Smooth muscle cell (in vitro differentiated cells): ENCODE measurements at regions not wholly inside any gene's neighbourhood (a gene's known extent, or its start where the extent isn't known, plus 50 kb on each side); places are given as distances from the start of the nearest gene placed in this dataset.

Source experiments
- DNase-seq: peaks from one replicate; lab custom pipeline; 2025; ENCODE audit not compliant: unreplicated experiment; lab: John Stamatoyannopoulos, UW
- H2AFZ ChIP-seq: fragments of 200-600 bp; sonication (generic); 2 replicates; pipeline ENCODE4 v1.6.0; 2016; ENCODE audit warnings: antibody characterized with exemption, low read depth, mild to moderate bottlenecking
- H3F3A ChIP-seq: fragments of 200-600 bp; sonication (generic); 2 replicates; pipeline ENCODE4 v1.6.0; 2017; ENCODE audit warnings: antibody characterized with exemption, low read depth
- H3K27ac ChIP-seq: fragments of 200-600 bp; sonication (generic); 2 replicates; pipeline ENCODE4 v1.5.1; 2016; ENCODE audit warnings: low read depth, mild to moderate bottlenecking
- H3K27me3 ChIP-seq: fragments of 200-600 bp; sonication (generic); 2 replicates; pipeline ENCODE4 v1.6.1; 2016; ENCODE audit warnings: low read depth, mild to moderate bottlenecking
- H3K36me3 ChIP-seq: fragments of 200-600 bp; sonication (generic); 2 replicates; pipeline ENCODE4 v1.5.1; 2016; ENCODE audit warnings: low read depth
- H3K4me1 ChIP-seq: fragments of 200-600 bp; sonication (generic); 2 replicates; pipeline ENCODE4 v1.5.1; 2016; ENCODE audit warnings: low read depth
- H3K4me2 ChIP-seq: fragments of 200-600 bp; sonication (generic); 2 replicates; pipeline ENCODE4 v1.6.0; 2016; ENCODE audit warnings: mild to moderate bottlenecking
- H3K4me3 ChIP-seq: fragments of 200-600 bp; sonication (generic); 2 replicates; pipeline ENCODE4 v1.5.1; 2016; ENCODE audit warnings: mild to moderate bottlenecking
- H3K79me2 ChIP-seq: fragments of 200-600 bp; sonication (generic); 2 replicates; pipeline ENCODE4 v1.6.0; 2016; ENCODE audit warnings: low read depth, mild to moderate bottlenecking
- H3K9ac ChIP-seq: fragments of 200-600 bp; sonication (generic); 2 replicates; pipeline ENCODE4 v1.6.0; 2016; ENCODE audit warnings: low read depth
- H3K9me3 ChIP-seq: fragments of 200-600 bp; sonication (generic); replicated peaks from 2 replicates; pipeline ENCODE4 v1.5.1; 2016; ENCODE audit warnings: low read depth
- H4K20me1 ChIP-seq: fragments of 200-600 bp; sonication (generic); 2 replicates; pipeline ENCODE4 v1.6.0; 2016; ENCODE audit warnings: low read depth
- CTCF ChIP-seq: fragments of 200-600 bp; sonication (generic); IDR thresholded peaks from 2 replicates; pipeline ENCODE4 v1.5.1; 2017; ENCODE audit warnings: borderline replicate concordance, mild to moderate bottlenecking, antibody characterized with exemption; ENCODE audit not compliant: insufficient read depth, poor library complexity, severe bottlenecking
- WGBS: methylation state at CpG from one replicate; pipeline ENCODE4 v1.1.7; 2016; ENCODE audit warnings: low lambda C conversion rate; 5-methylcytosine and 5-hydroxymethylcytosine counted together

GRCh38 chr10:111747751-111748150, 435.8 kb downstream of the GPAM start:
- no peak overlapping the region for H3K27ac ChIP-seq
- H3K36me3 ChIP-seq: no peaks in the 10 kb centered on the region
- 76% methylated on average over 1 of the region's 1 CpG for WGBS
- H3K9ac ChIP-seq: no peak overlapping the region
- no peak for DNase-seq
- no peak overlapping the region for H2AFZ ChIP-seq
- H3K27me3 ChIP-seq: peaks cover 5% of the 10 kb centered on the region
- no peak overlapping the region for H3K4me3 ChIP-seq
- no peaks in the 10 kb centered on the region for H4K20me1 ChIP-seq
- no peak for TF ChIP-seq CTCF
- no peak overlapping the region for H3K4me2 ChIP-seq
- H3F3A ChIP-seq: no peaks in the 10 kb centered on the region
- H3K4me1 ChIP-seq: no peaks in the 10 kb centered on the region
- no peaks in the 10 kb centered on the region for H3K79me2 ChIP-seq
- no peaks in the 10 kb centered on the region for H3K9me3 ChIP-seq

GRCh38 chr10:111748184-111748583, 435.4 kb downstream of the GPAM start:
- Histone ChIP-seq H4K20me1 (no peaks in the 10 kb centered on the region), H3K36me3 (no peaks in the 10 kb centered on the region), H3K9ac (no peak overlapping the region), H3K27ac (no peak overlapping the region), H3K79me2 (no peaks in the 10 kb centered on the region), H2AFZ (no peak overlapping the region), H3K9me3 (no peaks in the 10 kb centered on the region), H3K4me3 (no peak overlapping the region), H3K27me3 (peaks cover 5% of the 10 kb centered on the region), H3K4me1 (no peaks in the 10 kb centered on the region), H3F3A (no peaks in the 10 kb centered on the region), H3K4me2 (no peak overlapping the region)
- WGBS: 84% methylated on average over 2 of the region's 2 CpGs
- TF ChIP-seq CTCF: no peak
- no peak for DNase-seq

DNA sequence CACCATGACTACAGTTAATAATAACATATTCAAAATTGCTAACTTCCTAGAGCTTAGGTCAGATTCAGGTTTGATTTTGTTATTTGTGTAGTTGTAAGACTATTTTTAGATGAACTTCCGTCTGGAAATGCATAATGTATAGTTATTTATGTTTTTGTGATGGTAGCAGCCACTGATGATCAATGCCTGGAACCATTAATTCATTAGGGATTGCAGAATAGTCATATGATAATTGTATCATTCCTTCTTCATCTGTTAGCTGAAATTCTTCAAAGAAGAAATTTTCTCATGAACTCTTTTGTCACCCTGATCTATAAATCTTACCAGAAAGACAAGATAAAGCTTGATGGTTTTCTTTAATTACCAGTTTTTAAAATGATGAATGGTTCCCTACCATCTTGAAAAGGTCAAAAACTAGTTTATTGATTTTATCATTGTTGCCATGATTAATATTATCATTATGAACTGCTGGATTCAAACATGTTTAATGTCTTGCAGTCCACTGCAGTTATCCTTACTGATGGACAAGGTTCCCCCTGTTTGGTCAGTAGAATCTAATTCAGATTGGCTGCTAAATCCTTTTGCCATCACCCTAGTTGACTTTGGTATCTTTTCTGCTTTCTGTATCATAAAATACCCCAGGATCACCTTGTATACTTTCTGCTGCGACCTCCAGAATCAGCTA, 433.3 kb downstream of the GPAM start:
- no peak overlapping the region for H3K9ac ChIP-seq
- H3K27me3 ChIP-seq: peaks cover 5% of the 10 kb centered on the region
- H3K36me3 ChIP-seq: no peaks in the 10 kb centered on the region
- WGBS: 79% methylated on average over 2 of the region's 2 CpGs
- H3K4me3 ChIP-seq: no peak overlapping the region
- H3K4me1 ChIP-seq: no peaks in the 10 kb centered on the region
- no peaks in the 10 kb centered on the region for H4K20me1 ChIP-seq
- no peak for TF ChIP-seq CTCF
- H3K27ac ChIP-seq: no peak overlapping the region
- no peak overlapping the region for H2AFZ ChIP-seq
- H3K79me2 ChIP-seq: no peaks in the 10 kb centered on the region
- DNase-seq: no peak
- H3K4me2 ChIP-seq: no peak overlapping the region
- H3F3A ChIP-seq: no peaks in the 10 kb centered on the region
- no peaks in the 10 kb centered on the region for H3K9me3 ChIP-seq

GRCh38 chr10:111756217-111757061, 427.1 kb downstream of the GPAM start:
- H3K4me2 ChIP-seq: no peak overlapping the region

More at GRCh38 chr10:111756217-111757061, 427.1 kb downstream of the GPAM start:
- peaks cover 29% of the 10 kb centered on the region for H3K27me3 ChIP-seq
- no peak overlapping the region for H3K27ac ChIP-seq
- H2AFZ ChIP-seq: no peak overlapping the region
- no peaks in the 10 kb centered on the region for H3K4me1 ChIP-seq
- WGBS: 46% methylated on average over 14 of the region's 14 CpGs
- no peak for DNase-seq
- peak; percentile 42 for TF ChIP-seq CTCF
- H4K20me1 ChIP-seq: no peaks in the 10 kb centered on the region
- no peaks in the 10 kb centered on the region for H3K36me3 ChIP-seq
- no peaks in the 10 kb centered on the region for H3K9me3 ChIP-seq
- H3K79me2 ChIP-seq: no peaks in the 10 kb centered on the region
- no peak overlapping the region for H3K9ac ChIP-seq
- H3F3A ChIP-seq: no peaks in the 10 kb centered on the region
- no peak overlapping the region for H3K4me3 ChIP-seq
